ENCODE measurements at regions not wholly inside any gene's neighbourhood (a gene's known extent, or its start where the extent isn't known, plus 50 kb on each side); places are given as distances from the start of the nearest gene placed in this dataset.

GRCh38 chr7:24405002-24405401 lies 121.0 kb downstream of the NPY start:
- Mint-ChIP-seq H3K9me3 (no peaks in the 10 kb centered on the region), H3K4me1 (ENCODE audit: low read depth) (peaks cover 8% of the 10 kb centered on the region), H3K36me3 (ENCODE audit: low read depth) (no peaks in the 10 kb centered on the region), H3K4me3 (no peak overlapping the region), H3K27ac (no peak overlapping the region), H3K27me3 (ENCODE audit: low read depth) (peaks cover 15% of the 10 kb centered on the region)
- no peak for DNase-seq (ENCODE audit: low spot score)

DNA sequence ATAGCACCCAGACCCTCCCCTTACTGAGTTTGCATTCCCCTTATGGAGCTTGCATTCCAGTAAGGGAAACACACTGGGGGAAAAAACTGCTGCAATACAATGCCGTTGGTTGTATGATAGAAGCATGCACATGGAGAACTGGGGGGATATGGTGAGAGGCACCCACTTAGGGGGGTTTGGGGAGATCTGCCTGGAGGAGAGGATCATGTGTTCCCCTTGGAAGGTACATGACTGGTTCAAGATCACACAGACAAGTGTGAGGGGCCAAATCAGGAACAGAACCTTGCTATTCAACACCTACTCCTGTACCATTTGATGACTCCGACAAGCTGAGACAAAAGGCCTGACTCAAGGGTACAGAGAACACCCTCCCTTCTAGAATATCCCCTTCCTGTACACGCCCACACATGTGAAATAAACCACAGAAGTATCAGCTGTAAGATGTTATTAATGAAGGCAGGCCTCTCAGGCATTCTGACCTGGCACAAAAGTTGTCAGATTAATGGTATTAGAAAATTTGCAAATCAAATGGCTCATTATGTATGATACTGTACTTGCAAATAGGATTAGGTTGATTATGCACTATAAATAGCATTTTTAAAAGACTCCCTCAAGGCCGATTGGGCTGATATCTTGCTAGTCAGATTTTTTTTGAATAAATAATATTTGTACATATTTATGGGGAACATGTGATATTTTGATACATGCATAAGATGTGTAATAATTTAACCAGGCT lies 122.2 kb downstream of the NPY start:
- H3K9me3 Mint-ChIP-seq = no peaks in the 10 kb centered on the region
- H3K27me3 Mint-ChIP-seq (ENCODE audit: low read depth) = peaks cover 15% of the 10 kb centered on the region
- H3K4me3 Mint-ChIP-seq = no peak overlapping the region
- H3K36me3 Mint-ChIP-seq (ENCODE audit: low read depth) = no peaks in the 10 kb centered on the region
- no peak overlapping the region for H3K27ac Mint-ChIP-seq
- peaks cover 8% of the 10 kb centered on the region for H3K4me1 Mint-ChIP-seq (ENCODE audit: low read depth)
- DNase-seq (ENCODE audit: low spot score) = no peak

GRCh38 chr7:24406789-24407299 lies 122.9 kb downstream of the NPY start:
- H3K27ac Mint-ChIP-seq = no peak overlapping the region
- H3K4me1 Mint-ChIP-seq (ENCODE audit: low read depth) = peaks cover 8% of the 10 kb centered on the region
- DNase-seq (ENCODE audit: low spot score) = no peak
- no peak overlapping the region for H3K4me3 Mint-ChIP-seq
- peaks cover 13% of the 10 kb centered on the region for H3K27me3 Mint-ChIP-seq (ENCODE audit: low read depth)
- H3K36me3 Mint-ChIP-seq (ENCODE audit: low read depth) = no peaks in the 10 kb centered on the region
- H3K9me3 Mint-ChIP-seq = no peaks in the 10 kb centered on the region

DNA sequence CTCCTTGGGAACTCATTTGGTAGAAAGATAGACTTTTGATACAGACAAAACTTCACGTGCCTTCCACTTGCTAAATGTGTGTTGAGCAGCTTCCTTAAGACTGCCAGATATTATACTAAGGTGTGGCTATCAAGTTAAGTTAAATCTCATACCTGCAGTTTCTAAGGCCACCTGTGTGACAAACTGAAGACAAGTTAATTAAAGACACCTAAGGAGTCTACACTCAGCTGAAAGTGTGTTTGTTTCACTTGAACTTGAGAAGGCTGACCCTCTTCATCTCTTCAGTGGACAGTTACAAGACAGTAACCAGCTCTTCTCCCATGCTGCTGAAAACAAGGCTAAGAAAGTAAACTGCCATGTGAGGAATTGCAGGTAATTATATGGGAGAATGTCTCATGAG lies 124.0 kb downstream of the NPY start:
- H3K4me3 Mint-ChIP-seq = no peak overlapping the region
- DNase-seq (ENCODE audit: low spot score) = no peak
- no peaks in the 10 kb centered on the region for H3K9me3 Mint-ChIP-seq
- H3K4me1 Mint-ChIP-seq (ENCODE audit: low read depth) = peaks cover 5% of the 10 kb centered on the region
- peaks cover 9% of the 10 kb centered on the region for H3K27me3 Mint-ChIP-seq (ENCODE audit: low read depth)
- no peak overlapping the region for H3K27ac Mint-ChIP-seq
- no peaks in the 10 kb centered on the region for H3K36me3 Mint-ChIP-seq (ENCODE audit: low read depth)

DNA sequence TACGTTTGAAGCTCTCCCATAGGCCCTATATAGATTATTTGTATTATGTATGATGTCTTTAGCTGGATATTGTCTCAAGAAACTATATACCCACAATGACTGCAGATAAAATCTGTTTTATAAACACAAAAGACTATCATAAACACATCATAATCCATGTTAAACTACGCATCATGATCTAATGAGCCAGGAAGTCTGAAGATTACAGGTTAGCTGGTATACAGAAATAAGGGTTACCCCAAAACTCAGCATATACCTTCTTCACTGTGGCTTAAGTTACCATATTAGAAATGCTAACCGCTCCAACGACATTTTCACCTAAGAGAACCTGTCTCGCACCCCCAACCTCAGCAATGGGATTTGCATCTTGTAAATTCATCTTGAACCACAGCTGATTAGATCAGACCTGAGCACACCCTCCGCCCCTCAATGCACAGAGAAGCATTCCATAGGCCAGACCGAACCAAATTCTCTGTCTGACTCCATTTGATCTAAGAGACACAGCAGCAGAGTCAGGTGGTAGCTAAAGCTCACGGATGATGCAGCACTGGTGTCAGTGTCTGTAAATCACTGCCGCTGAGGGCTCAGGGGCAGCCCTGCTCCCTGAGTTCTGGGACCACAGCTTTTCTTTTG lies 124.9 kb downstream of the NPY start:
- Mint-ChIP-seq H3K4me1 (ENCODE audit: low read depth) (peaks cover 5% of the 10 kb centered on the region), H3K36me3 (ENCODE audit: low read depth) (no peaks in the 10 kb centered on the region), H3K9me3 (no peaks in the 10 kb centered on the region), H3K4me3 (no peak overlapping the region), H3K27ac (no peak overlapping the region), H3K27me3 (ENCODE audit: low read depth) (peaks cover 4% of the 10 kb centered on the region)
- DNase-seq (ENCODE audit: low spot score) = no peak

DNA sequence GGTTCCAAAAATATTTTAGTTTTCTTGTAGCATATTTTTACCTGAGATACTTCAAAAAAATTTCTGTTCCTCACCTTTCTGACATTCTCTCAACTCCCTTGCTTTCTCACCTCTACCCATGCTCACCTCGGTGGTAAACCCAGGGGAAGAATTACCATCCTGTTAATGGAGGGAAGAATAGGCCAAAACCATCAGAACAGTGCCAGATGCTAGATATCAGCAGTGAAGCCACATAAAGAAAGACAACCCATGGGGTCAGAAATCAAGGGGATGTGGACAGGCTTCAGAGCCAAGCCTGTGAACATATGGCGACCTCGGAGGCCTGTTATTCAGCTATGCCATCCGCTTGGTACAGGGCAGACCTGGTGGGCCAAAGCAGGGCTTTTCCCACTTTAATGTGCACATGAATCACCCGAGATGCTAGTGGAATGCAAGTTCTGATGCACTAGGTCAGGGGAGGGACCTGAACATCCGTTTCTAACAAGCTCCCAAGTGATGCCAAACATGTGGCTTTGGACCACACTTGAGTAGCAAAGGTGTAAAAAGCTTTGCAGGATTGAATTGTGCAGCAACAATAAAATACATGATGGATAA lies 125.5 kb downstream of the NPY start:
- H3K9me3 Mint-ChIP-seq = no peaks in the 10 kb centered on the region
- peaks cover 7% of the 10 kb centered on the region for H3K27me3 Mint-ChIP-seq (ENCODE audit: low read depth)
- DNase-seq (ENCODE audit: low spot score) = no peak
- no peaks in the 10 kb centered on the region for H3K36me3 Mint-ChIP-seq (ENCODE audit: low read depth)
- no peak overlapping the region for H3K27ac Mint-ChIP-seq
- H3K4me1 Mint-ChIP-seq (ENCODE audit: low read depth) = peaks cover 5% of the 10 kb centered on the region
- H3K4me3 Mint-ChIP-seq = no peak overlapping the region

DNA sequence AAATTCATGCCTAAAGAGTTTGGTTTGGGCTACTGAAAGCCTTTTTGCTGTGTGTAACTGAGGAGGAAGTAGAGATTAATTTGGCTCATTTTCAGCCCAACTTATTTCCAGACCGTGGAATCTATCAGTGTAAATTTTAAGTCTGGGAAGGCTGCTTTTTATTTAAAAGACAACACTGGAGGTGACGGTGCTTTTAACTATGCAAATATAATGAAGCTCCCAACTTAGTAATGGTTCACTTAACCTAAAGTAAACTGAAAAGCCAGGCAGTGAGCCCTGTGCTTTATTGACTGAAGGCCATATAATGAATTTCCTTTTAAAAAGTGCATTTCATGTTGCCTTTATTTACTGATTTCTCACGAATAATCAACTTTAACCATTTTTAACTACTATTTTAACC lies 127.2 kb downstream of the NPY start:
- no peak for DNase-seq (ENCODE audit: low spot score)
- no peaks in the 10 kb centered on the region for H3K36me3 Mint-ChIP-seq (ENCODE audit: low read depth)
- peaks cover 6% of the 10 kb centered on the region for H3K27me3 Mint-ChIP-seq (ENCODE audit: low read depth)
- no peak overlapping the region for H3K4me3 Mint-ChIP-seq
- H3K4me1 Mint-ChIP-seq (ENCODE audit: low read depth) = peaks cover 2% of the 10 kb centered on the region
- no peak overlapping the region for H3K27ac Mint-ChIP-seq
- H3K9me3 Mint-ChIP-seq = no peaks in the 10 kb centered on the region

DNA sequence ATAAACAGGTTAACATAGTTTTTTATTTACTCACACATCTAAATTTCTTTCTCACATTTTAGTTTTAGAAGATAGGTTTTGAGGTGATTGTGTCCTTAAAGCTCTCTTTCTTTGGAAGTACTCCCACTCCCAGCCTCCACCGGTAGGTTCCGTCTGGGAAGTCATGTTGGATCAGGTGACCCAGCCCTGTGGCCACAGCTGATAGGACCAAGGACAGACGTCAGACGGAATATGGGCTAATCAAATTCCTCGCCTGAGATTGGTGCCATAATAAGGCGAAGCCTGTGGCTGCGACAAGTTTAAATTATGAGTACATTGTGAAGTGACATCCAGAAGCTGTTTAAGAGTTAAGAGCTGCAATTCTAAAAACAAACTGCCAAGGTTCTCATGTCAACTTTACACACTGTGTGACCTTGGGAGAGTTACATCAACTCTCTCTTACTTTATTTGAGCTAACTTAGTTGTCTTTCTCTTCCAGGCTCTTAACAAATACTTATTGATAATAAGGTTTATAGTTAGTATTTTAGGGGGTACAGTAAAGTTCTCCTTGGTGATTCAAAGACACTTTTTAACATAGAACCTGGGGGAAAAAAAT lies 133.6 kb downstream of the NPY start:
- no peaks in the 10 kb centered on the region for H3K36me3 Mint-ChIP-seq (ENCODE audit: low read depth)
- peaks cover 20% of the 10 kb centered on the region for H3K27me3 Mint-ChIP-seq (ENCODE audit: low read depth)
- no peak overlapping the region for H3K4me3 Mint-ChIP-seq
- no peak for DNase-seq (ENCODE audit: low spot score)
- no peaks in the 10 kb centered on the region for H3K4me1 Mint-ChIP-seq (ENCODE audit: low read depth)
- no peak overlapping the region for H3K27ac Mint-ChIP-seq
- no peaks in the 10 kb centered on the region for H3K9me3 Mint-ChIP-seq

- Mint-ChIP-seq H3K4me1 (ENCODE audit: low read depth) (no peaks in the 10 kb centered on the region), H3K27ac (no peak overlapping the region), H3K27me3 (ENCODE audit: low read depth) (peaks cover 20% of the 10 kb centered on the region), H3K36me3 (ENCODE audit: low read depth) (no peaks in the 10 kb centered on the region), H3K4me3 (no peak overlapping the region), H3K9me3 (no peaks in the 10 kb centered on the region)
- no peak for DNase-seq (ENCODE audit: low spot score)
Measured at GRCh38 chr7:24419077-24419476, 135.1 kb downstream of the NPY start.

GRCh38 chr7:24419511-24419910 lies 135.5 kb downstream of the NPY start:
- H3K4me1 Mint-ChIP-seq (ENCODE audit: low read depth) = no peaks in the 10 kb centered on the region
- no peak overlapping the region for H3K4me3 Mint-ChIP-seq
- H3K36me3 Mint-ChIP-seq (ENCODE audit: low read depth) = no peaks in the 10 kb centered on the region
- DNase-seq (ENCODE audit: low spot score) = no peak
- no peak overlapping the region for H3K27ac Mint-ChIP-seq
- H3K9me3 Mint-ChIP-seq = no peaks in the 10 kb centered on the region
- peaks cover 19% of the 10 kb centered on the region for H3K27me3 Mint-ChIP-seq (ENCODE audit: low read depth)

DNA sequence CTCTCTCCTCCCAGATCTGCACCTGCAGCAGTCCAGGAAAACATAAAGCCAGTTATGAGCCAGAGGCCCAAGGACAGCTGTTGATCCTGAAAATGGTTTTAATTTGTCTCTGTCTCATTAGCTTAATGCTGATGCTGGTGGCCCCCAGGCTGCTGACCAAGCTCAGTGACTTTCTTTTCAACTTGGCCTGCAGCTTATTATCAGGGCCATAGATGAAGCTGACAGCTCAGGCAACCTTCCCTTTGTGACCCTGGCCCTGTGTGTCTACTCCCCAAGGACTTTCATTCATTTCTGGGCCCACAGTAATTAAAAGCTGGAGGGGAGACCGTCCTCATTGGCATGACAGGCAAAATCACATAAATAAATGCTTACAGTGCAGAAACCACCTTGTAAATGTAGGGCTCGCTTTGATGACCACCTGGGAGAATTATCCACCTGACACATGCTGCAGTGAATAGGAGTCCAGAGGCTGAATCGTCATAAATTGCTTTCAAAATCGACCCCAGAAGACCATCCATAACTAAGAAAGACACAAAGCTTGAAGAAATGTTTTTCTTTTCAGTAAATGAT lies 138.5 kb downstream of the NPY start:
- no peak overlapping the region for H3K4me3 Mint-ChIP-seq
- no peaks in the 10 kb centered on the region for H3K36me3 Mint-ChIP-seq (ENCODE audit: low read depth)
- no peaks in the 10 kb centered on the region for H3K4me1 Mint-ChIP-seq (ENCODE audit: low read depth)
- H3K27ac Mint-ChIP-seq = no peak overlapping the region
- H3K27me3 Mint-ChIP-seq (ENCODE audit: low read depth) = peaks cover 16% of the 10 kb centered on the region
- no peaks in the 10 kb centered on the region for H3K9me3 Mint-ChIP-seq
- no peak for DNase-seq (ENCODE audit: low spot score)

GRCh38 chr7:24425664-24426063 lies 141.7 kb downstream of the NPY start:
- no peaks in the 10 kb centered on the region for H3K4me1 Mint-ChIP-seq (ENCODE audit: low read depth)
- no peak overlapping the region for H3K27ac Mint-ChIP-seq
- no peaks in the 10 kb centered on the region for H3K36me3 Mint-ChIP-seq (ENCODE audit: low read depth)
- peaks cover 14% of the 10 kb centered on the region for H3K27me3 Mint-ChIP-seq (ENCODE audit: low read depth)
- no peak for DNase-seq (ENCODE audit: low spot score)
- H3K4me3 Mint-ChIP-seq = no peak overlapping the region
- no peaks in the 10 kb centered on the region for H3K9me3 Mint-ChIP-seq

DNA sequence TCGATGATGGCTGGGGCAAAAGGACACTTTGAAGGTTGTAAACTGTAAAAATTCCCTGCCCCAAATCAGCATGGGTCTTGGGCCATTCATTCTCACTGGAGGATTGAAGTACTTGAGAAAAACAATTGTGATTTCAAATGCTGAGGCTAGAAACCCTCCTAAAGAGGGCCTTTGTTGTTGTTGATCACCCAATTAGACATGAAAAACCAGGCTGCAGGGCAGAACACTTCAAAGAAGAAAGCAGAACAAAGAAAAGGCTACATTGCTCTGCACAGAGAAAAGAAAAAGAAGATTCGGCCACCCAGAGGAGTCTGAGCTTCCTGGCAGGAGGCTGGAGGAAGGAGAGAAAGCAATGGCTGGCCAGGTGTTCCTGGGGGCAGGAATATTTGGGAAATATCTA lies 143.1 kb downstream of the NPY start:
- peaks cover 13% of the 10 kb centered on the region for H3K27me3 Mint-ChIP-seq (ENCODE audit: low read depth)
- H3K36me3 Mint-ChIP-seq (ENCODE audit: low read depth) = no peaks in the 10 kb centered on the region
- H3K4me3 Mint-ChIP-seq = no peak overlapping the region
- no peaks in the 10 kb centered on the region for H3K9me3 Mint-ChIP-seq
- DNase-seq (ENCODE audit: low spot score) = no peak
- H3K27ac Mint-ChIP-seq = no peak overlapping the region
- H3K4me1 Mint-ChIP-seq (ENCODE audit: low read depth) = no peaks in the 10 kb centered on the region

- H3K4me3 Mint-ChIP-seq = no peak overlapping the region
- H3K4me1 Mint-ChIP-seq (ENCODE audit: low read depth) = no peaks in the 10 kb centered on the region
- H3K27ac Mint-ChIP-seq = no peak overlapping the region
- H3K36me3 Mint-ChIP-seq (ENCODE audit: low read depth) = no peaks in the 10 kb centered on the region
- peaks cover 11% of the 10 kb centered on the region for H3K27me3 Mint-ChIP-seq (ENCODE audit: low read depth)
- DNase-seq (ENCODE audit: low spot score) = no peak
- no peaks in the 10 kb centered on the region for H3K9me3 Mint-ChIP-seq
Measured at GRCh38 chr7:24428676-24429075, 144.6 kb upstream of the PALS2 start.

Data from T-helper 2 cell treated with Interferon-gamma antibody and Interleukin-4, amounts not matched to agents 5 μg/mL and 100 μg/mL, for 36 hours (primary cell).